Upper lobe of left lung (tissue), 4 donors: ENCODE measurements at regions not wholly inside any gene's neighbourhood (a gene's known extent, or its start where the extent isn't known, plus 50 kb on each side); places are given as distances from the start of the nearest gene placed in this dataset.

ENCODE experiments used
- CTCF ChIP-seq, 6 experiments: fragments of 450-650 bp in 4 of 6; fragments of 200-600 bp in 2 of 6; sonication (generic) in 2 of 6; IDR thresholded peaks; one replicate each; pipeline ENCODE4 v1.5.1; 2016 to 2019; ENCODE audit warnings: antibody characterized with exemption in 6 of 6
- POLR2A ChIP-seq, 4 donors: fragments of 450-650 bp; IDR thresholded peaks; one replicate each; pipeline ENCODE4 v1.5.1; 2016 to 2017; ENCODE audit warnings: antibody characterized with exemption in 4 of 4, mild to moderate bottlenecking in 2 of 4
- POLR2AphosphoS5 ChIP-seq, 2 donors: sonication (generic); formaldehyde crosslinking; IDR thresholded peaks; one replicate each; pipeline ENCODE4 v1.5.1; 2017; ENCODE audit warnings: antibody characterized with exemption in 2 of 2

GRCh38 chr7:51823437-51823836 lies 506.8 kb upstream of the COBL start:
- no peak for TF ChIP-seq POLR2AphosphoS5 (IDR thresholded peaks at IDR 0.05)
- no peak for TF ChIP-seq CTCF (IDR thresholded peaks at IDR 0.05)
- no peak for TF ChIP-seq POLR2A (IDR thresholded peaks at IDR 0.05)
